ENCODE measurements at regions not wholly inside any gene's neighbourhood (a gene's known extent, or its start where the extent isn't known, plus 50 kb on each side); places are given as distances from the start of the nearest gene placed in this dataset.

- TF ChIP-seq, protein P1, sequence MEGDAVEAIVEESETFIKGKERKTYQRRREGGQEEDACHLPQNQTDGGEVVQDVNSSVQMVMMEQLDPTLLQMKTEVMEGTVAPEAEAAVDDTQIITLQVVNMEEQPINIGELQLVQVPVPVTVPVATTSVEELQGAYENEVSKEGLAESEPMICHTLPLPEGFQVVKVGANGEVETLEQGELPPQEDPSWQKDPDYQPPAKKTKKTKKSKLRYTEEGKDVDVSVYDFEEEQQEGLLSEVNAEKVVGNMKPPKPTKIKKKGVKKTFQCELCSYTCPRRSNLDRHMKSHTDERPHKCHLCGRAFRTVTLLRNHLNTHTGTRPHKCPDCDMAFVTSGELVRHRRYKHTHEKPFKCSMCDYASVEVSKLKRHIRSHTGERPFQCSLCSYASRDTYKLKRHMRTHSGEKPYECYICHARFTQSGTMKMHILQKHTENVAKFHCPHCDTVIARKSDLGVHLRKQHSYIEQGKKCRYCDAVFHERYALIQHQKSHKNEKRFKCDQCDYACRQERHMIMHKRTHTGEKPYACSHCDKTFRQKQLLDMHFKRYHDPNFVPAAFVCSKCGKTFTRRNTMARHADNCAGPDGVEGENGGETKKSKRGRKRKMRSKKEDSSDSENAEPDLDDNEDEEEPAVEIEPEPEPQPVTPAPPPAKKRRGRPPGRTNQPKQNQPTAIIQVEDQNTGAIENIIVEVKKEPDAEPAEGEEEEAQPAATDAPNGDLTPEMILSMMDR (IDR thresholded peaks at IDR 0.05), result no peak
- no peak for TF ChIP-seq POLR2A (IDR thresholded peaks at IDR 0.05; ENCODE audit: low read depth)
- no peak for TF ChIP-seq EP300 (IDR thresholded peaks at IDR 0.05)
These were observed 66.6 kb upstream of the POU3F1 start for GRCh38 chr1:38113159-38113666.
